Common myeloid progenitor, CD34-positive (primary cell): ENCODE measurements at regions not wholly inside any gene's neighbourhood (a gene's known extent, or its start where the extent isn't known, plus 50 kb on each side); places are given as distances from the start of the nearest gene placed in this dataset.

Experiments used
- CTCF ChIA-PET: fragments of 350-600 bp; sonication (Branson Sonifier 250); formaldehyde crosslinking; loops from one replicate; lab custom pipeline; 2021; ENCODE audit warnings: antibody characterized with exemption; lab: Charles Lee
- POLR2A ChIA-PET: fragments of 350-600 bp; sonication (Branson Sonifier 250); formaldehyde crosslinking; loops from one replicate; lab custom pipeline; 2021; ENCODE audit warnings: antibody characterized with exemption; lab: Charles Lee
- DNase-seq, 3 donors: peaks; one replicate each; pipeline versions ENCODE4 v3.0.0 to v3.0.0-alpha.2; 2013
- H3K27ac ChIP-seq, 2 experiments: 1 replicate in 1 of 2; 2 replicates in 1 of 2; pipeline ENCODE4 v1.7.0; 2013; ENCODE audit warnings: inconsistent platforms in 2 of 2, low read length in 2 of 2, mild to moderate bottlenecking in 2 of 2, low read depth in 1 of 2, moderate library complexity in 1 of 2; ENCODE audit not compliant: severe bottlenecking in 2 of 2, insufficient read depth in 1 of 2, poor library complexity in 1 of 2
- H3K27me3 ChIP-seq, 5 experiments: replicated peaks in 2 of 5; 1 replicate in 3 of 5; 2 replicates in 2 of 5; pipeline versions ENCODE4 v1.6.1 to v1.7.0; 2013; ENCODE audit warnings: low read length in 4 of 5, mild to moderate bottlenecking in 2 of 5, moderate library complexity in 2 of 5, inconsistent platforms in 1 of 5; ENCODE audit not compliant: insufficient read depth in 5 of 5, control insufficient read depth in 4 of 5
- H3K36me3 ChIP-seq, 4 experiments: 1 replicate in 2 of 4; 2 replicates in 2 of 4; pipeline versions ENCODE4 v1.6.1 to v1.7.0; 2013; ENCODE audit warnings: low read length in 3 of 4, control low read depth in 1 of 4, mild to moderate bottlenecking in 1 of 4; ENCODE audit not compliant: control insufficient read depth in 4 of 4, insufficient read depth in 4 of 4
- H3K4me1 ChIP-seq, 4 experiments: 1 replicate in 3 of 4; 2 replicates in 1 of 4; pipeline versions ENCODE4 v1.6.1 to v1.7.1; 2013; ENCODE audit warnings: low read length in 3 of 4, mild to moderate bottlenecking in 3 of 4, control low read depth in 1 of 4, inconsistent platforms in 1 of 4, moderate library complexity in 1 of 4; ENCODE audit not compliant: control insufficient read depth in 4 of 4, insufficient read depth in 4 of 4; ENCODE audit errors: control extremely low read depth in 1 of 4
- H3K4me3 ChIP-seq, 7 experiments: 1 replicate in 4 of 7; 2 replicates in 3 of 7; pipeline versions ENCODE4 v1.5.1 to v1.7.0; 2013; ENCODE audit warnings: mild to moderate bottlenecking in 7 of 7, low read length in 6 of 7, moderate library complexity in 6 of 7, inconsistent platforms in 2 of 7, low read depth in 2 of 7, control low read depth in 1 of 7; ENCODE audit not compliant: insufficient read depth in 4 of 7, control insufficient read depth in 1 of 7; ENCODE audit errors: extremely low read depth in 1 of 7
- H3K9me3 ChIP-seq, 5 experiments: 1 replicate in 4 of 5; 2 replicates in 1 of 5; pipeline versions ENCODE4 v1.6.1 to v1.7.1; 2013; ENCODE audit warnings: low read length in 4 of 5, mild to moderate bottlenecking in 2 of 5, inconsistent platforms in 1 of 5, low read depth in 1 of 5, moderate library complexity in 1 of 5; ENCODE audit not compliant: control insufficient read depth in 4 of 5, insufficient read depth in 2 of 5; ENCODE audit errors: control extremely low read depth in 1 of 5
- WGBS: methylation state at CpG from one replicate; pipeline ENCODE4 v1.1.5; 2013; ENCODE audit not compliant: insufficient coverage; 5-methylcytosine and 5-hydroxymethylcytosine counted together

GRCh38 chr13:107531180-107531579, 684.2 kb downstream of the LIG4 start:
- no peak for DNase-seq
- ChIA-PET POLR2A (no interaction called here), CTCF (no interaction called here)
- no peaks in the 10 kb centered on the region for H3K4me1 ChIP-seq
- 83% methylated on average over 1 of the region's 3 CpGs for WGBS
- no peaks in the 10 kb centered on the region for H3K36me3 ChIP-seq
- no peak overlapping the region for H3K27ac ChIP-seq
- no peaks in the 10 kb centered on the region for H3K9me3 ChIP-seq
- H3K4me3 ChIP-seq, result no peak overlapping the region
- H3K27me3 ChIP-seq, result no peaks in the 10 kb centered on the region

GRCh38 chr13:107529035-107529434, 686.3 kb downstream of the LIG4 start:
- DNase-seq, result no peak
- Histone ChIP-seq H3K4me3 (no peak overlapping the region), H3K36me3 (no peaks in the 10 kb centered on the region), H3K4me1 (no peaks in the 10 kb centered on the region), H3K27ac (no peak overlapping the region), H3K9me3 (no peaks in the 10 kb centered on the region), H3K27me3 (no peaks in the 10 kb centered on the region)
- ChIA-PET POLR2A (no interaction called here), CTCF (no interaction called here)
- WGBS, result 94% methylated on average over 2 of the region's 4 CpGs

- ChIA-PET CTCF (no interaction called here), POLR2A (no interaction called here)
- Histone ChIP-seq H3K9me3 (no peaks in the 10 kb centered on the region), H3K4me3 (no peak overlapping the region), H3K36me3 (no peaks in the 10 kb centered on the region), H3K4me1 (no peaks in the 10 kb centered on the region), H3K27me3 (no peaks in the 10 kb centered on the region), H3K27ac (no peak overlapping the region)
- DNase-seq, result no peak
- 100% methylated on average over 1 of the region's 4 CpGs for WGBS
Observed at GRCh38 chr13:107518780-107519179, 696.6 kb downstream of the LIG4 start.

- Histone ChIP-seq H3K27ac (no peak overlapping the region), H3K36me3 (no peaks in the 10 kb centered on the region), H3K4me1 (no peaks in the 10 kb centered on the region), H3K9me3 (no peaks in the 10 kb centered on the region), H3K4me3 (no peak overlapping the region), H3K27me3 (no peaks in the 10 kb centered on the region)
- CTCF ChIA-PET, result no interaction called here
- DNase-seq, result peak in 2 of 3 donors; percentile 4 to 14
- POLR2A ChIA-PET, result no interaction called here
- WGBS, result 87% methylated on average over 3 of the region's 3 CpGs
Observed at GRCh38 chr13:107518292-107518691, 697.0 kb downstream of the LIG4 start.

GRCh38 chr13:107516517-107516916, 698.8 kb downstream of the LIG4 start:
- H3K4me3 ChIP-seq, result no peak overlapping the region
- H3K36me3 ChIP-seq, result no peaks in the 10 kb centered on the region
- H3K27me3 ChIP-seq, result no peaks in the 10 kb centered on the region
- ChIA-PET CTCF (no interaction called here), POLR2A (no interaction called here)
- DNase-seq, result no peak
- no peaks in the 10 kb centered on the region for H3K9me3 ChIP-seq
- H3K4me1 ChIP-seq, result no peaks in the 10 kb centered on the region
- no peak overlapping the region for H3K27ac ChIP-seq
- WGBS, result no CpG with 5 or more reads among the region's 4 CpGs

- 96% methylated on average over 4 of the region's 6 CpGs for WGBS
- CTCF ChIA-PET, result no interaction called here
Observed at GRCh38 chr13:107512551-107512950, 702.8 kb downstream of the LIG4 start.

GRCh38 chr13:107497661-107498060, 717.7 kb downstream of the LIG4 start:
- POLR2A ChIA-PET, result no interaction called here
- DNase-seq, result no peak
- no peaks in the 10 kb centered on the region for H3K4me1 ChIP-seq
- H3K9me3 ChIP-seq, result no peaks in the 10 kb centered on the region
- WGBS, result no CpG with 5 or more reads among the region's 5 CpGs
- no peak overlapping the region for H3K27ac ChIP-seq
- no peak overlapping the region for H3K4me3 ChIP-seq
- H3K36me3 ChIP-seq, result no peaks in the 10 kb centered on the region
- H3K27me3 ChIP-seq, result no peaks in the 10 kb centered on the region
- CTCF ChIA-PET, result no interaction called here

More at GRCh38 chr13:107512551-107512950, 702.8 kb downstream of the LIG4 start:
- DNase-seq, result no peak
- Histone ChIP-seq H3K9me3 (no peaks in the 10 kb centered on the region), H3K27me3 (no peaks in the 10 kb centered on the region), H3K4me3 (no peak overlapping the region), H3K36me3 (no peaks in the 10 kb centered on the region), H3K27ac (no peak overlapping the region), H3K4me1 (no peaks in the 10 kb centered on the region)
- POLR2A ChIA-PET, result no interaction called here
